Tibial nerve (tissue), 4 donors: ENCODE measurements at regions not wholly inside any gene's neighbourhood (a gene's known extent, or its start where the extent isn't known, plus 50 kb on each side); places are given as distances from the start of the nearest gene placed in this dataset.
A peak's percentile ranks its signal among the peaks of the same experiment; 100 is the strongest.

ENCODE experiments used
- DNase-seq, 2 donors: peaks; one replicate each; pipeline ENCODE4 v3.0.0-alpha.2; 2019; ENCODE audit warnings: low spot score in 2 of 2
- H3K27ac ChIP-seq, 4 donors: fragments of 200-600 bp; sonication (generic) in 3 of 4; one replicate each; pipeline ENCODE4 v1.5.1; 2017 to 2019; ENCODE audit warnings: mild to moderate bottlenecking in 1 of 4
- H3K27me3 ChIP-seq, 2 donors: fragments of 200-600 bp; sonication (generic) in 1 of 2; one replicate each; pipeline versions ENCODE4 v1.5.1 to v1.6.0; 2017 to 2019
- H3K36me3 ChIP-seq, 3 donors: fragments of 200-600 bp; sonication (generic); one replicate each; pipeline ENCODE4 v1.5.1; 2018 to 2019
- H3K4me1 ChIP-seq, 4 donors: fragments of 200-600 bp; sonication (generic) in 3 of 4; one replicate each; pipeline ENCODE4 v1.5.1; 2017 to 2019
- H3K4me3 ChIP-seq, 4 donors: fragments of 200-600 bp; sonication (generic) in 3 of 4; one replicate each; pipeline ENCODE4 v1.5.1; 2017 to 2019; ENCODE audit warnings: mild to moderate bottlenecking in 1 of 4, moderate library complexity in 1 of 4
- H3K9me3 ChIP-seq, 4 donors: fragments of 200-600 bp; sonication (generic) in 3 of 4; one replicate each; pipeline ENCODE4 v1.5.1; 2017 to 2019
- CTCF ChIP-seq, 5 experiments: fragments of 200-600 bp in 3 of 5; fragments of 450-650 bp in 2 of 5; sonication (generic) in 3 of 5; IDR thresholded peaks; one replicate each; pipeline ENCODE4 v1.5.1; 2016 to 2019; ENCODE audit warnings: antibody characterized with exemption in 5 of 5, mild to moderate bottlenecking in 3 of 5, moderate library complexity in 2 of 5
- EP300 ChIP-seq, 2 donors: sonication (generic); formaldehyde crosslinking; IDR thresholded peaks; one replicate each; pipeline ENCODE4 v1.6.1; 2017; ENCODE audit warnings: antibody characterized with exemption in 2 of 2, mild to moderate bottlenecking in 1 of 2
- POLR2A ChIP-seq, 2 donors: fragments of 450-650 bp; IDR thresholded peaks; one replicate each; pipeline ENCODE4 v1.6.1; 2017; ENCODE audit warnings: antibody characterized with exemption in 2 of 2, mild to moderate bottlenecking in 2 of 2, moderate library complexity in 2 of 2
- WGBS, 2 donors: methylation state at CpG; one replicate each; pipeline ENCODE4 v1.1.5; 2018; 5-methylcytosine and 5-hydroxymethylcytosine counted together

DNA sequence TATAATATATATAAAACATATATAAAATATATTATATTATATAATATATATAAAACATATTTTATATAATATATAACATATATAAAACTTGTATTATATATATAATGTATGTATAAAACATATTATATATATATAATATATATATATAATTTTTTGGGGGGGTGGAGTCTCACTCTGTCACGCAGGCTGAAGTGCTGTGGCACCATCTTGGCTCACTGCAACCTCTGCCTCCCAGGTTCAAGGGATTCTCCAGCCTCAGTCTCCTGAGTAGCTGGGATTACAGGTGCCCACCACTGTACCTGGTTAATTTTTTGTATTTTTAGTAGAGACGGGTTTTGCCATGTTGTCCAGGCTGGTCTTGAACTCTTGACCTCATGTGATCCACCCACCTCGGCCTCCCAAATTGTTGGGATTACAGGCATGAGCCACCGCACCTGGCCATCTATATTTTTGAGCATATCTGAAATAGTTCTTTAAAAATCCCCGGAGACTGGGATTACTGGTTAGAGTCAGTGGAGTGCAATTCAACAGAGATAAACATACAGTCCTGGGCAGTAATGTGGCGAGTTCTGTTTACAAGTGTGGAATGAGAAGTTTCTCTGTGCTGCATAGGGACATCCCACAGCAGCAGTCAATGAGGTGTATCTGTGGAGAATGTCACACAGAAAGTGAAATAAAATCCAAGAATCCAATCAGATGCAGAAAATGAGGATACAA, 208.4 kb downstream of the MYCN start:
- H3K27ac ChIP-seq, result no peak overlapping the region
- H3K36me3 ChIP-seq, result no peaks in the 10 kb centered on the region
- TF ChIP-seq POLR2A (IDR thresholded peaks at IDR 0.05) (no peak), EP300 (IDR thresholded peaks at IDR 0.05) (no peak), CTCF (IDR thresholded peaks at IDR 0.05) (no peak)
- no peaks in the 10 kb centered on the region for H3K9me3 ChIP-seq
- no peak overlapping the region for H3K4me3 ChIP-seq
- WGBS, 2 donors, result 87 to 90% methylated on average over 6 of the region's 6 CpGs
- no peaks in the 10 kb centered on the region for H3K27me3 ChIP-seq
- peak in 1 of 2 donors; percentile 3 for DNase-seq
- H3K4me1 ChIP-seq, result no peaks in the 10 kb centered on the region

GRCh38 chr2:16142383-16143361, 202.3 kb downstream of the MYCN start:
- H3K27ac ChIP-seq, result no peak overlapping the region
- peak in 1 of 2 donors; percentile 2 for DNase-seq
- no peak overlapping the region for H3K4me3 ChIP-seq
- H3K9me3 ChIP-seq, result no peaks in the 10 kb centered on the region
- H3K27me3 ChIP-seq, result no peaks in the 10 kb centered on the region
- TF ChIP-seq EP300 (IDR thresholded peaks at IDR 0.05) (no peak), POLR2A (IDR thresholded peaks at IDR 0.05) (no peak), CTCF (IDR thresholded peaks at IDR 0.05) (no peak)
- no peaks in the 10 kb centered on the region for H3K4me1 ChIP-seq
- H3K36me3 ChIP-seq, result no peaks in the 10 kb centered on the region
- 93 to 96% methylated on average over 9 of the region's 9 CpGs for WGBS, 2 donors

GRCh38 chr2:16141641-16141921, 201.2 kb downstream of the MYCN start:
- TF ChIP-seq CTCF (IDR thresholded peaks at IDR 0.05) (no peak), POLR2A (IDR thresholded peaks at IDR 0.05) (no peak), EP300 (IDR thresholded peaks at IDR 0.05) (no peak)
- no peak overlapping the region for H3K27ac ChIP-seq
- H3K4me3 ChIP-seq, result no peak overlapping the region
- no peaks in the 10 kb centered on the region for H3K9me3 ChIP-seq
- no peaks in the 10 kb centered on the region for H3K27me3 ChIP-seq
- no peaks in the 10 kb centered on the region for H3K36me3 ChIP-seq
- H3K4me1 ChIP-seq, result no peaks in the 10 kb centered on the region
- 90 to 92% methylated on average over 2 of the region's 2 CpGs for WGBS, 2 donors
- no peak for DNase-seq

DNA sequence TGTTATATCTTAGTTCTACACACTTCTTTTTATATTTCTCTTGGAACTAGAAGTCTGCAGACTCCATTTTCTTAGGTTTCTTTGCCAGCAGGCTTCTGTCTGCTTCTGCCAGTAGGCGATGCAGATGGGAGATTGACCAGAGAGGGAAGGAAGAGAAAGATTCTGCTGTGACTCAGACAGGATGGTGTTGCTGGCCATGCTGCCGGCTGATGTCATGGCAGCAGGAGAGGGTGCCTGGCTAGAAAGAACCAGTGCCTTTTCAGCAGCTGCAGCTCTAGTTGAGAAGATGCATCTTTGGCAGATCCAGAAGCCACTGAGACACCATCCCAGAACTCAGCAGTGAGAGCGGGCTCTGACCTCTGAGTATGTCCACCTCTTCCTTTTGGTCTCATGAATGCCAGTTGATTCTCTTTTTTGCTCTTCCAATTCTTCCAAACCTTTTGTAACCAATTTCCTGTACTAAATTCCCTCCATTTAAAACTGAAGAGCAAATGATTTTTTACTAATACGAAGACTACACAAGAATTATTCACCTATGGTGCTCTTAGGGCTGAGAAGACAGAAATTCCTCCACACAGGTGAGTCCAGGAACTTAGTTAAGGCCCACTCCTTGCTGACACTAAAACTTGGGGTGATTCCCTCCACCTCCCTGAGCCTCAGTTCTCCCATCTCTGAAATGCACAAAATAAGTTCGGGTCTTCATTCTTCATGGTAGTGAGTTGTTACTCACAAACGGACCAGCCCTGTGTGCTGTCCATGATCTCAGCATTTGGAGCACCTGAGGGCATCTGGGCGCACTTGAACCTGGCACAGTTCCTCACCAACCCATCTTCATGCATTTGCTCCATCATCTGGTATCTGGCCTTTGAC, 200.7 kb downstream of the MYCN start:
- H3K4me3 ChIP-seq, result no peak overlapping the region
- no peaks in the 10 kb centered on the region for H3K36me3 ChIP-seq
- no peaks in the 10 kb centered on the region for H3K27me3 ChIP-seq
- no peak overlapping the region for H3K27ac ChIP-seq
- H3K9me3 ChIP-seq, result no peaks in the 10 kb centered on the region
- 89 to 90% methylated on average over 7 of the region's 7 CpGs for WGBS, 2 donors
- TF ChIP-seq POLR2A (IDR thresholded peaks at IDR 0.05) (no peak), CTCF (IDR thresholded peaks at IDR 0.05) (no peak), EP300 (IDR thresholded peaks at IDR 0.05) (no peak)
- no peaks in the 10 kb centered on the region for H3K4me1 ChIP-seq
- DNase-seq, result peak in 1 of 2 donors; percentile 1
